GM18909 (cell line): ENCODE measurements at regions not wholly inside any gene's neighbourhood (a gene's known extent, or its start where the extent isn't known, plus 50 kb on each side); places are given as distances from the start of the nearest gene placed in this dataset.

Source experiments
- ATAC-seq: cut with Tn5 transposase; IDR thresholded peaks from one replicate; pipeline ENCODE4 v1.9.1; 2021; ENCODE audit warnings: mild to moderate bottlenecking; ENCODE audit not compliant: unreplicated experiment, poor library complexity

DNA sequence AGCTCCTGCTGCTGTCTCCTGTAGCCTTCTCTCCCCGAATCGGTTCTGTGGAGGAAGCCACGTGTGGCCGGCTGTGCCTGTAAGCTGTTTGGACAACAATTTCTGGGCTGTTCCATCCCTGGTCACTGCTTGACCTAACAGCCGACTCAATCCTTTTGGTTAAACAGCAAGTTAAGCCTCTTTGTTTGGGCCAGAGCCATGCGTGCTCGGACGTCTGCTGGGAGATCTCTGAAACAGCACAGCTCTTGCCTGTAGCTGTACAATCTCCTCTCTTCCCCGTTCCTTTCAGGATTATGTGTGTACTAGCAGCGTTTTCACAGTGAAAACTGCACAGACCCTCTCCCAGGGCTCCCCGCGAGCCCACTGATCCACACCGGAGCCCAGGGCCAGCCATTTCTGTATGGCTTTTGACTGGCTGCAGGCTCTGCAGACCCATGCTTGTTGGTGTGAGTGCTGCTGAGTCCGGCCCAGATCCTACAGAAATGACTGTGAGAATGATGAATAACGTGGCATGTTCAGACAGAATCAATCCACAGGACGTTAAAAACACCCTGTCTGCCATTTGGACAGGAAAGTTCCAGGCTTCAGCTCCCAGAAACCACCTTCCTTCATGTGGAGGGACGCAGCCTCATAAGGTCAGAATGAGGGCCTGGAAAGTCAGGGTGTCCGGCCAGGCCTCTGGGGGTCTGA lies 428.6 kb upstream of the ADARB2 start:
- ATAC-seq, result no peak

DNA sequence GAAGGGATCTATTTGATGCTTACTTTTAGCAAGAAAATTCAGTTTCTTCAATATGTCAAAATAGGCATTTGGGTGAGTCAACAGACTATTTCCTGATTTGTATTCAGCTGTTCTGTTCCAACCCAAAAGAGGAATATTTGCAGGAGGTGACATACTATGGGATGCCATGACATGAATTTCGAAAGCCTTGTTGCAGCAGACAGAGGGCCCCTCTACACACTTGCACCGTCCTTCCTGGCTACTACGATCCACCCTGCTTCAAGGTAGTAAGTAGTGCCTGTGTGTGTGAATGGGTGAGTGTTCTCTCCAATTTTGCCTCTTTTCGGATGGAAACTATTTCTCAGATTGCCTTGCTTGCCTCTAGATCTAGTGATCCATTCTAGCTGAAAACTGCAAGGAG lies 413.0 kb upstream of the ADARB2 start:
- no peak for ATAC-seq

DNA sequence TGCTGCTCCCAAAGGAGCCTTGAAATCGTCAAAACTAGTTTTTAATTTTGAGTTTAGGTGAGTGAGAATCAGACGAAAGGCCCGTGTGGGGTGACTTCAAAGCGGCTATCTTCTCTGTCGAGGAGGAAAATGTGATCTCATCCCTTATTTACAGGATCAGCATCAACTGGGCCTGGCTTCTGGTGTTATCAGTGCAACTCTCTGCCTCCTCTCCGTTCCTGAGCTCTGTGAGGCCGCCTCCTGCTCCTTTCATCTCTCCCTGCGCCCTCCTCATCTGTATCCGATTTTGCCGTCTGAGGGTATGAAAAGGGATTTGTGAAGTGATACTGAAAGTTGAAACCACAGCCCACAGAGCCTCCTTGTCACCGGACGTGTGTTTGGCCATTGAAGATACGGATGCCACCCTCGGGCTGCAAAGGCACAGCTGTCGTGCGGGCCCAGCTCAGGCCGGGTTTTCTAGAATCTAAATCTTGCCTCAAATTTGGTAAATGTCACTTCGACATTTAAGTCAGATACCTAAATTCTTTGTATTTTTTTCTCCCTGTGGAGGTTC lies 408.7 kb upstream of the ADARB2 start:
- ATAC-seq, result no peak

- no peak for ATAC-seq
Measured at GRCh38 chr10:2145491-2145890, 408.2 kb upstream of the ADARB2 start.

DNA sequence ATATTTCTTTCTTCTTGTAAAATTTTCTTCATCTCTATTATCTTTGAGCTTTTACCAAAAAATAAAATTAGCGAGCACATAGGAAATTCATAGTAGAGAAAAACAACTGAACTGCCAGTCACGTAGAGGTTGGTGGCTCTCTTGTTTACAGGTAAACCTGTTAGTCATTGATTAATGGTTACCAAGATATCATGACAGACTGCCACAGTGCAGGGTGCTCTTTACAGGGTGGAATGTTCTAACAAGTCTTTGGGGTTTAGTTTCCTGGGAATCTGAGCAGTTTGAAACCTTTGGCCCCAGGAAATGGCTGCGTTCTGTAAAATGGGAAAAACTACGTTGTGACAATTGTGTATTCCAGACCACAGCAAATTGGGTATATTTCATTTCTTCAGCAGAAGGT lies 407.3 kb upstream of the ADARB2 start:
- ATAC-seq, result no peak

GRCh38 chr10:2143213-2143835 lies 406.0 kb upstream of the ADARB2 start:
- no peak for ATAC-seq

DNA sequence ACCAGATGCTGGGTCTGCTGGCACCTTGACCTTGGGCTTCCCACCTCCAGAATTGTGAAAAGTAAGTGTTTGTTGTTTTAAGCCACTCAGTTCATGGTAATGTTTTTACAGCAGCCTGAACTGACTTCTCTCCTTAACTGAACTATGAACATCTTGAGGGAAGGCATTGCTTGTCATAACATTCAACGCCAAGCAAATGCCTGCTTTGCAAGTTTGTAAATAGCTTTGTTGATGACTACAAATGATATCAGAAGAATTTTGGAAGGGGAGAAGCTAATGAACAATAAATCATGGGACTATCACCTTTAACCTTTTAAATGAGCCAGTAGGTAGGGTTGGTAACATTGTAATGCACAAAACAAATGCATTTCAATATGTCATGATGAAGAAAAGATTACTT lies 402.4 kb upstream of the ADARB2 start:
- ATAC-seq, result no peak

GRCh38 chr10:2137549-2138174 lies 400.3 kb upstream of the ADARB2 start:
- ATAC-seq, result no peak

- ATAC-seq, result no peak
Measured at GRCh38 chr10:2130705-2131305, 393.5 kb upstream of the ADARB2 start.

DNA sequence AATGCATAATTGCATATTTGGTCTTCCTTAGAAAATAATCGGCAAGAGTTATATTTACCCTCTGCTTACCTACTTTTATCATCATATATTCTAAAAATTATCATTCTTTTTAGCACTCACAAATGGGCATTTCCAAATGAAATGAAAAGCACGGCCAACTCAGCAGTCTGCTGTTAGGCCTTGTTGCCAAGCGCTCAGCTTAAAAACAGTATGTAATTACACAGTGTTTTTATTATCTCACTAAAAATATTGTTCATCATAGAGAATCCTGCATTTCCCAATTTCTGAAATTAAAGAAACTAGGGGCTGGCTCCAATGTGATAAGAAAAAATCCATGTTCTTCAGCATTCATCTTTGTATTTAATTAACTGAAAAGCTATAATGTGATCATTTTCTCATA lies 391.7 kb upstream of the ADARB2 start:
- no peak for ATAC-seq

DNA sequence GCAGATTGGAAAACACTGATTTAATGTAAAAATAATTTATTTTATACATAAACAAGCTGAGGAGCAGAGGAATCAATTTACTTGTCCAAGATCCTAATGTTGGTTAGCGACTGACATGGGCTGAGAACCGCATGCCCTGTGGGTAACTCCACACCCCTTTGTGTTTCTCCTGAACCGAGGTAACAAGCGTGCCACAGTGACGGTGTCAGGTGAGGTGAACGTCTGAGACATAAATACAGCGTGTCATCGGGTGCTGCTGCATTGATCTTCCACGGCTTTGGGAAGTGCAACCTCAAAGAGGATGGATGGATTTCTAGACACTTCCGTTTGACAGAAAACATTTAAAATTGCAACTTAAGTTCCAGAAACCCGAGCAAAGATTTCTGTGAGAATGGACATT lies 386.8 kb upstream of the ADARB2 start:
- no peak for ATAC-seq

DNA sequence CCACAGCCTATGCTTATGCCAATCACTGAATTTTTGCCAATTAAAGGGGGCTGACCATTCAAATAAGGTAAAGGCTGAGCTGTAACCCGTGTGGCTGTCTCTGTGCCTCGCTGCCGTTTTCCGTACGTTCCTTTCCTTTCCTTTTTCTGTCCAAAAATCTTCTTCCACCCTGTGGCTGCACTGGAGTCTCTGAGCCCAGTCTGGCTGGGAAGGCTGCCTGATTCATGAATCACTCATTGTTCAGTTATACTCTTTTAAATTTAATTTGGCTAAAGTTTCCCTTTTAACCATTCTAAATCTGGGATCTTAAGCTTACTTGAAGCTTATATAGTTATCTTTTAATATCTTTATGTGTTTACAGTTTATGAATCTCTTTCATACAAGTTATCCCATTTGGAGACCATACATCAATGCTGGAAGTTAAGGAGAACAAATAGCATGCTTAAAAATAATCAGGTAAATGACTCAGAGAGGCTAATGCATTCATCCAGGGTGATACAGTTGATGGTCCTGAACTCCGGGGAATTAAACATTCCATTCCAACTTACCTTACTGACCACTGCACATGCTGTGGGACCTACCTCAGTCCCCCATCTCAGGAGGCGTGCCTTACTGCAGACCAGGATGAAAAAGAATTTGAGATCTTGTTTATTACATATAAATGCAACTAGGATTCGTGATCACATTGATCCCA lies 385.3 kb upstream of the ADARB2 start:
- ATAC-seq, result no peak

DNA sequence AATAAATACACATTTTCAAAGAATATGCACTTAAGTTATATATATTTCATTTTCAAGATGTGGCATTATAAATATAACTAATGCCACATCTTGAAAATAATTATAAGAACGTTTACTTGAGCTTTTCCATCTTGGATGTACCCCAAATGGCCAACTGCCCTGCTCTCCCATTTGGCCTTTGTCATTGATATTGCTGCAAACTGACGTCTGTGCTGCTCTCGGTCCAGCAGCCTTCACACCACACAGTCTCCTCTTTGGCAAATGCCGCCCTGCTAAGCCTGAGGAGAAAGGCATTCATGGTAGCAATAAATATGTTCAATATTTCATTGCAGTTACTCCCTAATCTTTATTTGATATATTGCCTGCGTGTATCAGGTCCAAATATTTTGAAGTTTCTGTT lies 384.6 kb upstream of the ADARB2 start:
- ATAC-seq, result no peak

GRCh38 chr10:2121315-2121714 lies 384.0 kb upstream of the ADARB2 start:
- ATAC-seq, result no peak

GRCh38 chr10:2120746-2121145 lies 383.4 kb upstream of the ADARB2 start:
- no peak for ATAC-seq

DNA sequence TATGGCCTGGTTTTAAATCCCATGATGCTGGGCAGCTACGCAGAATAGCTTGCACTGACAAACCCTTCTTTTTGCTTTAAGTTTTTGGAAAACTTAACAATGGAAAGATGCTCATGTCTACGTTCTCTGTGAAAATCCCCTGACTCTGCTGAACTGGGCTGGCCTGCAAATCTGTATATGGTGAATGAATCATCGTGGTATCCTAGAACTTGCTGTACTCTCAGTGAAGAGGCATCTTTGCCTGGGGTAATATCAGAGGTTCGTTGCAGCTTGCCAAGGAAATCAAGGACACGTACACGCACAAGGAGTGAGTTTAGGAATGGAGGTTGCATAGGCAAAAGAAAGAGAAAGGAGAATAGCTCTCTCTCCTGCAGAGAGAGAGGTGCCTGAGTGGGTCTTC lies 382.0 kb upstream of the ADARB2 start:
- no peak for ATAC-seq

DNA sequence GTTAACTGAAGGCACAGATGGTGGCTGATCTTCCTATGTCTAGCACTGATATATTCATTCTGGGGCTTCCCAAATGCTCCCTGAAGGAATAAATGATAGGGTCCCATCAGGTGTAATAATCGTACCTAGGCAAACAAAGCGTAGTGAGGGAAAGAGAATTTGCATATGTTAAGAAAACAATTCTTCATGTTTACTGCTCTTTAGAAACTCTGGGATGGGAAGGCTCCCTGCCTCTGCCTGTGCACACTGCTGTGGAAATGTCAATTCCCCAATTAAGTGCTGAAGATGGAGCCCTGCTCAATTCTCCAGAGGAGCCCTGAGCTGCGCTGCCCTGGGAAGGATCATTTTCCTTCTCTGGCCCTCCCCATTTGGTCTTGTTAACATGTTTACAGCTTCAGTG lies 380.9 kb upstream of the ADARB2 start:
- no peak for ATAC-seq

- no peak for ATAC-seq
Measured at GRCh38 chr10:2117641-2118040, 380.3 kb upstream of the ADARB2 start.

- no peak for ATAC-seq
Measured at GRCh38 chr10:2111965-2112364, 374.6 kb upstream of the ADARB2 start.

DNA sequence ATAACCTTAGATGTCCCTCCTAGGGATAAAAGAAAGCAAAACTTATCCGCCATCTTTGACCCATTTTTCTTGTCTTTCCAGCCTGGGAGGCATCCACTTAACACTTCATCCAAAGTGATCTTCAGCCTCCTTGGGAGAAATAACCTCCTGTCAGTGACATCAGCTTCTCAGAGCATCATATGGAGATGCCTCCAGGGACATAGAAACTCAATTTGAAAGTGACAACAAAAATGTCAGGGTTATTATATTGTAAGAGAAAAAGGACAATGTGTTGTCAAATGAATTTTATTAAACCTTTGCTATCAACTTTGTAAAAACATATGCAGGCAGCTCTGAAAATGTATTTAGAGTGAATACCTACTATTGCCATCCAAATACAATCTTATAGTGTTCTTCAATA lies 371.2 kb upstream of the ADARB2 start:
- no peak for ATAC-seq

DNA sequence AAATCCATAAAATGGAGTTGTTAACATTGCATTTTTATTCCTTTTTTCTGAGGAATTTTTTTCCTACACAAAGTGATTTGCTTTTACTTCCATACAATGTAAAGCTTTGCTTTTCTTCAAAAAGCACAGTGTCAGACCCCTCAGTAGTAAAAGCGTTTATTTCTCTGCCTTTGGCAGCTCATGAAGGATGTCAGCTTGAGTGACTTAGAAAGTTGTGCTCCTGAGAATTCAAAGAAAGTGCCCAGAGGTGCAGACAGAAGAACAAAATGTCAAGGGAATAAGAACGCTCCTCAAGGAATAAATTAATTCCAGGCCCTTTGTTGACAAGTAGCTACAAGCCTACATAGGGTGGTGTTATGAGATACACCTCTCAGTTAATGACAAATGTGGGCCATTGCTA lies 369.3 kb upstream of the ADARB2 start:
- ATAC-seq, result no peak
